ENCODE measurements at regions not wholly inside any gene's neighbourhood (a gene's known extent, or its start where the extent isn't known, plus 50 kb on each side); places are given as distances from the start of the nearest gene placed in this dataset.

DNA sequence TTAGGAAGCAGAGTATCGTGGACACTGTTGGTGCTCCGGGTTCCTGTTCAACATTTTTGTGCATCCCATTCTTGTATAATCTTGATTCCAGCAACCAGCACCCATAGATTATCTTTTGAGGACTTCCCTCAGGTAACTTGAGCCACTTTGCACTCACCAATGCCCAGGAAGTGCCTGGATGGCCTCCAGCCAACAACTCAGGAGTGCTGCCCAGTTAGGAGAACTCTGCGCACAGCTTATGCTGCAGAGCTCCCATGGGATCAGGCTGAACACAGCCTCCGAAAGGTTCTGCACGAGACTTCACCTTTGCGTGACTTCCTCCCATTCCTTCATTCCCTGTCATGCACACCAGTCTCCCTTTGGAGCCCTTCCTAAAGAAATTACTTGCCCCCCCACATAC, 64.3 kb upstream of the LRRN1 start:
- TF ChIP-seq, protein P1, sequence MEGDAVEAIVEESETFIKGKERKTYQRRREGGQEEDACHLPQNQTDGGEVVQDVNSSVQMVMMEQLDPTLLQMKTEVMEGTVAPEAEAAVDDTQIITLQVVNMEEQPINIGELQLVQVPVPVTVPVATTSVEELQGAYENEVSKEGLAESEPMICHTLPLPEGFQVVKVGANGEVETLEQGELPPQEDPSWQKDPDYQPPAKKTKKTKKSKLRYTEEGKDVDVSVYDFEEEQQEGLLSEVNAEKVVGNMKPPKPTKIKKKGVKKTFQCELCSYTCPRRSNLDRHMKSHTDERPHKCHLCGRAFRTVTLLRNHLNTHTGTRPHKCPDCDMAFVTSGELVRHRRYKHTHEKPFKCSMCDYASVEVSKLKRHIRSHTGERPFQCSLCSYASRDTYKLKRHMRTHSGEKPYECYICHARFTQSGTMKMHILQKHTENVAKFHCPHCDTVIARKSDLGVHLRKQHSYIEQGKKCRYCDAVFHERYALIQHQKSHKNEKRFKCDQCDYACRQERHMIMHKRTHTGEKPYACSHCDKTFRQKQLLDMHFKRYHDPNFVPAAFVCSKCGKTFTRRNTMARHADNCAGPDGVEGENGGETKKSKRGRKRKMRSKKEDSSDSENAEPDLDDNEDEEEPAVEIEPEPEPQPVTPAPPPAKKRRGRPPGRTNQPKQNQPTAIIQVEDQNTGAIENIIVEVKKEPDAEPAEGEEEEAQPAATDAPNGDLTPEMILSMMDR (IDR thresholded peaks at IDR 0.05): no peak
- TF ChIP-seq EZH2 (IDR thresholded peaks at IDR 0.05; ENCODE audit: borderline replicate concordance, insufficient read depth, low read depth, low read length, poor library complexity, severe bottlenecking): no peak

Measured in B cell (primary cell).